ENCODE measurements at regions not wholly inside any gene's neighbourhood (a gene's known extent, or its start where the extent isn't known, plus 50 kb on each side); places are given as distances from the start of the nearest gene placed in this dataset.

DNA sequence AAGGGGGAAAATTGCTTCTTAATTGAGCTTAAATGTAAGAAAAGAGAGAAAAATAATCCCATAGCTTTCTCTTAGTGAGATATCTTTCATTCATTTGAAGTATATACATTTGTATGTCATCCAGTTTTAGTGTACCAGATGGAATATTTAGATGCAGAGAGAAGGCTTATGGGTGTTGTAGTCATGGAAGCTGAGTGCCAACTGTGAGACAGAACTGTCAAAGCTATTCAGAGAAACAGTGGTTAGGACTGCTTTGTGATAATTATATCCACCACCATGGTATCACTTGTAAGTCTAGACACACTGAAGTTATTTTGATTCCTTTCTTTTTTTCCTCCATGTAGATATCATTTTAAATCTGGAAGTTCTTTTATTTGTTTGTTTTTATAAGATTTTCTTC lies 524.3 kb upstream of the EPHA7 start:
- H3K9me3 ChIP-seq (replicated peaks; ENCODE audit: insufficient read depth, low read length): no peaks in the 10 kb centered on the region
- no peaks in the 10 kb centered on the region for H3K36me3 ChIP-seq (replicated peaks; ENCODE audit: insufficient read depth, low read length)
- no peaks in the 10 kb centered on the region for H3K4me1 ChIP-seq (ENCODE audit: low read length)
- no peak overlapping the region for H3K9ac ChIP-seq (ENCODE audit: low read length)
- no peaks in the 10 kb centered on the region for H3K79me2 ChIP-seq (ENCODE audit: low read length)
- H3K27ac ChIP-seq (ENCODE audit: low read length): no peak overlapping the region
- no peak overlapping the region for H3K4me2 ChIP-seq (ENCODE audit: low read depth, low read length)
- H3F3A ChIP-seq (ENCODE audit: insufficient read depth, low read length): no peaks in the 10 kb centered on the region
- no peak for TF ChIP-seq EZH2 (optimal IDR thresholded peaks at IDR 0.05; ENCODE audit: low read depth, low read length)
- no peak for TF ChIP-seq EZH2phosphoT487 (IDR thresholded peaks at IDR 0.05; ENCODE audit: low read length)
- TF ChIP-seq, protein P1, sequence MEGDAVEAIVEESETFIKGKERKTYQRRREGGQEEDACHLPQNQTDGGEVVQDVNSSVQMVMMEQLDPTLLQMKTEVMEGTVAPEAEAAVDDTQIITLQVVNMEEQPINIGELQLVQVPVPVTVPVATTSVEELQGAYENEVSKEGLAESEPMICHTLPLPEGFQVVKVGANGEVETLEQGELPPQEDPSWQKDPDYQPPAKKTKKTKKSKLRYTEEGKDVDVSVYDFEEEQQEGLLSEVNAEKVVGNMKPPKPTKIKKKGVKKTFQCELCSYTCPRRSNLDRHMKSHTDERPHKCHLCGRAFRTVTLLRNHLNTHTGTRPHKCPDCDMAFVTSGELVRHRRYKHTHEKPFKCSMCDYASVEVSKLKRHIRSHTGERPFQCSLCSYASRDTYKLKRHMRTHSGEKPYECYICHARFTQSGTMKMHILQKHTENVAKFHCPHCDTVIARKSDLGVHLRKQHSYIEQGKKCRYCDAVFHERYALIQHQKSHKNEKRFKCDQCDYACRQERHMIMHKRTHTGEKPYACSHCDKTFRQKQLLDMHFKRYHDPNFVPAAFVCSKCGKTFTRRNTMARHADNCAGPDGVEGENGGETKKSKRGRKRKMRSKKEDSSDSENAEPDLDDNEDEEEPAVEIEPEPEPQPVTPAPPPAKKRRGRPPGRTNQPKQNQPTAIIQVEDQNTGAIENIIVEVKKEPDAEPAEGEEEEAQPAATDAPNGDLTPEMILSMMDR (IDR thresholded peaks at IDR 0.05; ENCODE audit: low read length): no peak
- no peaks in the 10 kb centered on the region for H3K9me2 ChIP-seq (replicated peaks; ENCODE audit: insufficient read depth, low read length)
- no peaks in the 10 kb centered on the region for H4K20me1 ChIP-seq (ENCODE audit: insufficient read depth, low read length)
- H3K27me3 ChIP-seq (replicated peaks; ENCODE audit: insufficient read depth, low read length): no peaks in the 10 kb centered on the region
- no peak for DNase-seq
- H3K4me3 ChIP-seq (ENCODE audit: low read length): no peak overlapping the region
- H2AFZ ChIP-seq (ENCODE audit: low read length): no peak overlapping the region

DNA sequence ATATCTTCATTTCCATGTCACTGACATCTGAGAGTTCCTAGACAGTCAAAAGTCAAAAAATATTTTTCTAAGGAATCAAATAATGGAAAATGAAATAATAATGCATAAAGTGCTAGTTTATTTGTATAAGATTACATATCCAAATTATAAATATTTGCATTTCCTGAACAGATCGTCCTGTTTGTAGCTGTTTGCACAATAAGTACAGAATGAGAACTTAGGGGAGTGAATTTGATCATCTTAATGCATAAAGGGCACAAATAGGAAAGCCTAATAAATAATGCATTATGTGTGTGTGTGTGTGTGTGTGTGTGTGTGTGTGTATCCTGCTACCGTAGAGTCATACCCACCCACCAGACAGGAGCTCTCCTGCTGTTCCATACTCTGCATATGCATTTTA lies 521.0 kb upstream of the EPHA7 start:
- Histone ChIP-seq H3K9me3 (replicated peaks; ENCODE audit: insufficient read depth, low read length) (no peaks in the 10 kb centered on the region), H3K9ac (ENCODE audit: low read length) (no peak overlapping the region), H4K20me1 (ENCODE audit: insufficient read depth, low read length) (no peaks in the 10 kb centered on the region), H3K79me2 (ENCODE audit: low read length) (no peaks in the 10 kb centered on the region), H3K27me3 (replicated peaks; ENCODE audit: insufficient read depth, low read length) (no peaks in the 10 kb centered on the region), H3K27ac (ENCODE audit: low read length) (no peak overlapping the region), H3K4me1 (ENCODE audit: low read length) (no peaks in the 10 kb centered on the region), H2AFZ (ENCODE audit: low read length) (no peak overlapping the region), H3K36me3 (replicated peaks; ENCODE audit: insufficient read depth, low read length) (no peaks in the 10 kb centered on the region), H3K9me2 (replicated peaks; ENCODE audit: insufficient read depth, low read length) (no peaks in the 10 kb centered on the region), H3K4me3 (ENCODE audit: low read length) (no peak overlapping the region), H3F3A (ENCODE audit: insufficient read depth, low read length) (no peaks in the 10 kb centered on the region), H3K4me2 (ENCODE audit: low read depth, low read length) (no peak overlapping the region)
- no peak for DNase-seq
- TF ChIP-seq EZH2 (optimal IDR thresholded peaks at IDR 0.05; ENCODE audit: low read depth, low read length) (no peak), EZH2phosphoT487 (IDR thresholded peaks at IDR 0.05; ENCODE audit: low read length) (no peak)
- TF ChIP-seq, protein P1 (IDR thresholded peaks at IDR 0.05; ENCODE audit: low read length): no peak

DNA sequence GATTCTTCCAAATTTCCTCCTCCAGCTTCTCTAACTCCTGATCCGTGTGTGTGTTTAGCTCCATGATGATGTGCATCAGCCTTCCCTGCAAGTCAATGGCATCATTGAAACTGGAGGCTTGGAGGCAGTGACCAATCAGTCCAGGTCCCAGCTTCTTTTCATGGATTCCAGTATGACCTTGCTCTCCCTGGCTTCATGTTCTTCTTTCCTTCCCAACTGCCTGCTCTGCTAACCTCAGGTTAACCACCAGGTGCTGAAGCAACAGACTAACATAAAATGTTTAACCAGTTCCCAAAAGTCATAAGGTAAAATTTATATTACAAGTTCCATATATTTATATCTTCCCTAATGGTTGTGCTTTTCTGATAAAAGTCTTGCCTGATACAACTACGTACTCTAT lies 512.8 kb upstream of the EPHA7 start:
- H3F3A ChIP-seq (ENCODE audit: insufficient read depth, low read length): no peaks in the 10 kb centered on the region
- no peaks in the 10 kb centered on the region for H3K79me2 ChIP-seq (ENCODE audit: low read length)
- H3K27ac ChIP-seq (ENCODE audit: low read length): no peak overlapping the region
- TF ChIP-seq, protein P1 (IDR thresholded peaks at IDR 0.05; ENCODE audit: low read length): no peak
- TF ChIP-seq EZH2 (optimal IDR thresholded peaks at IDR 0.05; ENCODE audit: low read depth, low read length): no peak
- no peak for TF ChIP-seq EZH2phosphoT487 (IDR thresholded peaks at IDR 0.05; ENCODE audit: low read length)
- no peak overlapping the region for H3K4me3 ChIP-seq (ENCODE audit: low read length)
- no peaks in the 10 kb centered on the region for H3K4me1 ChIP-seq (ENCODE audit: low read length)
- no peaks in the 10 kb centered on the region for H3K36me3 ChIP-seq (replicated peaks; ENCODE audit: insufficient read depth, low read length)
- H3K9me2 ChIP-seq (replicated peaks; ENCODE audit: insufficient read depth, low read length): no peaks in the 10 kb centered on the region
- no peaks in the 10 kb centered on the region for H3K27me3 ChIP-seq (replicated peaks; ENCODE audit: insufficient read depth, low read length)
- no peak overlapping the region for H3K9ac ChIP-seq (ENCODE audit: low read length)
- H2AFZ ChIP-seq (ENCODE audit: low read length): no peak overlapping the region
- no peak overlapping the region for H3K4me2 ChIP-seq (ENCODE audit: low read depth, low read length)
- no peaks in the 10 kb centered on the region for H4K20me1 ChIP-seq (ENCODE audit: insufficient read depth, low read length)
- no peaks in the 10 kb centered on the region for H3K9me3 ChIP-seq (replicated peaks; ENCODE audit: insufficient read depth, low read length)
- no peak for DNase-seq

All from MM.1S (cell line).